GM18502 (cell line): ENCODE measurements at regions not wholly inside any gene's neighbourhood (a gene's known extent, or its start where the extent isn't known, plus 50 kb on each side); places are given as distances from the start of the nearest gene placed in this dataset.

ENCODE experiments used
- ATAC-seq: cut with Tn5 transposase; IDR thresholded peaks from one replicate; pipeline ENCODE4 v1.9.1; 2021; ENCODE audit warnings: mild to moderate bottlenecking; ENCODE audit not compliant: unreplicated experiment, poor library complexity

DNA sequence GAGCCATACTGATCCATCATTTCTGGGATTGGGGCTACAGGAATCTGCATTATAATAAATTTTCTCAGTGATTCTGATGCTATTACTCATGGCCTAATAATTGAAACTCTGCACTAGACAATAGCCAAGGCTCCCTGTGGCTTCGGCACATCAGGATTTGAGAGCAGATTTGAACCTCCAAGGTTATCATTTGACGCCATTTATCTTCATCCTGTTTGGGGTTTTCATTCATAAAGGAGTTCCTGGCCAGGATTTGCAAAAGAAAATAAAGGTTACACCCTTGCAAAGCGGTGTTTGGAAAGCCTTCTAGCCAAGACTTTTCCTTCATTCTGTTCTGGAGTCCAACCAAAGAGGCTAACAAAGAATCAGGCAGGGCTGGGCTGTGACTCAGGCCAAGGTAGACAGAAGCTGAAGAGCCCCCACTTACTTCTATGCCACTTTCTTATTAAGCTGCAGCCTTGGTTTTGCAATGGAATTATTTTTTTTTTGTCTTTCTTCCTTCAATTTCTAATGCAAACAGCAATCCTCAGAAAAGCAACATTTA, 330.1 kb downstream of the DHX35 start:
- no peak for ATAC-seq

DNA sequence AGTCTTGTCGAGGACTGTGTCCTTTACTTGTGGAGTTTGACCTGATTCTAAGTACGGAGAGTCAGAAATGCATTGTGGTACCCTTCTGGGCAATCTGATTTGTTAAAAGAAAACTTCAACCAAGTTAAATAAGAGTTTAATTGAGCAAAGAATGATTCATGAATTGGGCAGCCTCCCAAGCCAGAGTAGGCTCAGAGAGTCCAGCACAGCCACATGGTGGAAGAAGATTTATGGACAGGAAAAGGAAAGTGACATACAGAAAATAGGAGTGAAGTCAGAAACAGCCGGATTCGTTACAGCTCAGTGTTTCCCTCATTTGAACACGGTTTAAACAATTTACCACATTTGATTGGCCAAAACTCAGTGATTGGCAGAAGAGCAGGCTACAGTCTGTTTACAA, 329.2 kb downstream of the DHX35 start:
- ATAC-seq, result no peak

DNA sequence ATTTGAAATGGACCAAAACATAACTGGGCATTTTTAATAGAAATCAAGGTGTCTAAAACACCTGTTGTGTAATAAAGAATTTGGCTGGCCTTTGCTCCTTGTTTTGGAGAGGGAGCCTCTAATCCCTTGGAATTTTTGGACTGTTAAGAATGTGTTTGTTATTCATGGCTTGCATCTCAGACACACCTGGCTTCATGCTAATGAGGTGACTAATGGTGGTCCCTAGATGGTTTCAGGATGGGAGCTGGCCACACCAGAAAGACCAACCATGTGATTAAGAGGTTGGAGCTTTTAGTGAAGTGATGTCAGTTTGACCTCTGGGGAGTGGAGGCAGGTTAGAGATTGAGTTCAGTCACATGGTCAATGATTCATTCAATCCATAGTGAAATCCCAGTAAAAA, 328.4 kb downstream of the DHX35 start:
- ATAC-seq, result no peak

DNA sequence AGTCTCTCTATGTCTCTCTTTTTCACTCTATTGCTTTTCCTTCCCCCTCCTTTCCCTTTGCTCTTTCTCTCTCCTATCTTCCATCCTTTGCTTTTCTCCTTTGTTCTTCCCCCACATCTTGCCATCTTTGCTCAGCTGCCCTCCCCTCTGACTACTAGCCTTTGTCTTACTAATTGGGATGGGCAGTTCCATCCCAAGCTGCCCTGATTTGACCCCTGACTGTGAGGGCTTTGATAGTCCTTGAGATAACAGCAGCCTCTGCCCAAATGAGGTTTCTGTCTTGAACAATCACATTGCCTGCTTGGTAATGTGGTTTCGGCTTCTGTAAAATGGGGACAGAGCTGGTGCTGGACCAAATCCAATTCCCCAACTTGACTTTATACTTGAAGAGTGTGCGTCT, 327.7 kb downstream of the DHX35 start:
- ATAC-seq, result no peak

DNA sequence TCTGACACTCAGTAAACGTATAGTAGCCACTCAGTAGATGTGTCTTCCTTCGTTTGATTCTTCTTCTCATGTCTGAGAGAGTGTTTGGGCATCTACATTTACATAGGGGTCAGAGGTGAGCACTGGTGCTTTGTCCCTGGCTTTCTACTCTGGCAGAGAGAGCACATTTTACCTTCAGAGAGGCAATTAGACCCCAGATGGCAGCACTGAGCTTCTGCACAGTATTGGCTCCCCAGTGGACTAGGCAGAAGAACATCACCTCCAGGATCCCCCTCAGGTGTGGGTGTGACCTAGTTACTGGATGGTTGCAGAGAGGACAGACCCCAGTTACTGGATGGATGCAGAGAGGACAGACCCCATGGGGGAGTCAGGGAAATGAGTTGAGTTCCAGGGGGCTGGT, 327.2 kb downstream of the DHX35 start:
- no peak for ATAC-seq

DNA sequence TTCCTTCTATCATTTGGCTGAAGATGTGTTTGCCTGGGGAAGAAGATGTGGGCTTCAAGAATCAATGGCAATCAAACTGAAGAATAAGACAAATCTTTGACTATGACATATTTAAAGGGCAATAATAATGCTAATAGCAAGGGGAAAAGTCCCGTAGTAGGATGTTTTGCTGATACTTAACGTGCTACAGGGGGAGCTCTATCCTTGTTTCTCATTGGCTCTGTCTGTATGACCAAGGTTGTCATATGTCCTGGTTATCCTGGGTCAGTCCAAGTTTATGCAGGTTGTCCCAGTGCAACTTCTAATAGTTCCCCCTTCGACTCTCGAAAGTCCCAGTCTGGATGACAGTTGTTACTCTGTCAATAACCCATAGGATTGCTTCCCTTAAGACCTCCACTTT, 321.3 kb downstream of the DHX35 start:
- ATAC-seq, result no peak

DNA sequence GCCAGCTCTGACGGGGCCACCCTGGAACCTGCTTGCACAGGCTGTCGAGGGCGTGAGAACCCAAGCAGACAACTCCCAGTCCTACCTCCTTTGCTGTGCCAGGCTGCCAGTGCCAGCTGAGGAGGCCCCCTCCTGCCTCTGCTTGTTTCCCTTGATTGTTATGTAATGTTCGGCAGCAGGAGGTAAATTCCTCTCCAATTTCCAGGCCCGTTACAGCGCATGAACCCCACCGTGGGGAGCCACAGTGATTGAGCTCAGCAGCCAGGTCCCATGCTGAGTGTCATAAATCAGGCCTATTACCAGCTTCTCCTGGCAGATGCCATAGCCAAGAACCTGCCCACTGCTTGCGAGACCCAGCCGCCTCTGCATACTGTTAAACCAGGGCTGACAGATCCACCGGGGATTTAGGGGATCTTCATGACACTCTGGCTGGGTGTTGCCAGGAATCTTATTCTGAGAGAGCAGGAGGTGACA, 320.5 kb downstream of the DHX35 start:
- ATAC-seq, result no peak

DNA sequence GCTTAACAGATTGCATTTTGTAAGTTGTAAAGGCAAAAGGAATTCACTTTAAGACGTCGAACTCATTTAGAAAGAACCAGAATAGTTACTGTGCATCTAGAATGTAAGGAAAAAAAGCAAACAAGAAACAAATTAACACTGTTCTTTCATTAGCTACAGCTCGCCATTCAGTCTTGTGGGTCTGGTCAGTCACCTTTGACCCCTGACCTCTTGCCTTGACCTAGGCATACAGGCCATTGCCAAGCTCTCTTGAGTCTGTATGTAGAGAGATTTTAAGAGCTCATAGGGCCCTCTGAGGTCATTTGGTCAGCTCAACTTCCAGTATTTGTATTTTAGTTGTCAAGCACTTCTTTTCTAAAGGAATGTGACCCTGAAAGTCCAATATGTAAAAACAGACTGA, 318.7 kb downstream of the DHX35 start:
- no peak for ATAC-seq

DNA sequence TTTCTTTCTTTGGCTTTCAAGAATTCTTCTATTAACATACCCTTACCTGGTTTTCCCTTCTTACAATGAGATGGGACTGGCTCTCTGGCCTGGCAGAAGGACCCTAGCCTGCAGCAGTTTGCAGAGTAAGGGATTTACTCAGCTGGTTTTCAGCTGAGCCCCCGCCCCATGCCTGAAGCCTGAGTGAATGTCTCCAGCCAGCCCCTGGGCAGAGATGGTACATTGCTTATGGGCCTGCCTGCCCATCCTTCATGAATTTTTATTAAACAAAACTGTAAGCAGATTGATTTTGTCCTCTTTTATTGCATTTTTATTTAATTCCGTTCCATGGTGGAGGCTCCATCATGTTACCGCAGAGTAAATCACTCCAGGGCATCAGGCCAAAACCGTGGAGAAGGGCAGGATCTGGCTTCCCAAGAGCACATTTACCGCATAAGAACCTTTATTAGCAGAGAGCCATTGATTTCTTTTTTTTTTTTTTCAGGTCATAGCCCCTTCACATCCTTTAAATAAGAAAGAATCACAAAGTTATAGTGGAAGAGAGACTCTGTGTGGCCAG, 316.2 kb downstream of the DHX35 start:
- ATAC-seq, result no peak

DNA sequence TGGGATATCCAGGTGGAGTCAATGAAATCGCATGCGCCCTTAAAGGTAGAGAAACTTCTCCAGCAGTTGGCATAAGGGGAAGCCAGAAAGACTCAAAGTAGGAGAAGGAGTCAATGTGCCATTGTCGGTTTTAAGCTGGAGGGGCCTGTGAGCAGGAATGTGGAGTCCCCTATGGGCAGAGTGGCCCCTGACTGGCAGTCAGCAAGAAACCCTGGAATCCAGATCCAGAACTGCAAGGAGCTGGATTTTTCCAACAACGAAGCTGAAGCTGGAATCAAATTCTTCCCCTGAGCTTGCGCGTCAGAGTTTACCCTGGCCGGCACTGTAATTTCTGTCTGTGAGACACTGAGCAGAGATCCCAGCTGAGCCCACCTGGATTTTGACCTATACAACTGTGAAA, 315.0 kb downstream of the DHX35 start:
- ATAC-seq, result no peak

DNA sequence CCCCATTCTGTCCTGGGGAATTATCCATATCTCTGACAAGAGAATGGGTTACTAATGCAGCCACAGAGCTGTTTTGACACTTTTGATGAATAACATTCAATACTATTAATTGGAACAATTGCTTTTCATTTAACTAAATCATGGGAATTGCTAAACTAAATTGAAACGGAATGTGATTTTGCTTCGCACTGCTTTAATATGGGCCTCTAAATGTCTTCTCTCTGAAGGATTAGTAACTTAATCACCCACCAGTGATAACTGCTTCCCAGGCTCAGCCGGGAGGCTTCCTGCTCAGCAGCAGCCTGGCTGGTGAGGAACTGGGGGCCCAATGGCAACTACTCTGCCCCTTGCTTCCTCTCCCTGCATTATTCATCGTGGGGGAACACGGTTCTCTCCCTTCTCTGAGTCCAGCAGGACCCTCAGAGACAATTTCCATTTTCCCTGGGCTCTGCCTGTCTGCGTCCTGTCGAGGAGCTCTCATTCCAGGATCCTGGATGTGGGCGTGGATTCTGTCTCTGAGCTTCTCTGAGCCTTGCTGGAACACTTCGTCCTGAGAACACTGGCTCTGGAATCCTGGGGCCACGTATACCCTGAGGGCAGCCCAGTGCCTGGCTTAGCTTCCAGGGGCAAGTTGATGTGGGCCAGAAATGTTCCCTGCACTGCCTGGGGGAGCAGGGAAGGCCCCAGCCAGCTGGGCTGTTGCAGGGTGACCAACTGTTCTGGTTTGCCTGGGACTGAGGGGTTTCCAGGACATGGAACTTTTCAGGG, 308.9 kb downstream of the DHX35 start:
- no peak for ATAC-seq

DNA sequence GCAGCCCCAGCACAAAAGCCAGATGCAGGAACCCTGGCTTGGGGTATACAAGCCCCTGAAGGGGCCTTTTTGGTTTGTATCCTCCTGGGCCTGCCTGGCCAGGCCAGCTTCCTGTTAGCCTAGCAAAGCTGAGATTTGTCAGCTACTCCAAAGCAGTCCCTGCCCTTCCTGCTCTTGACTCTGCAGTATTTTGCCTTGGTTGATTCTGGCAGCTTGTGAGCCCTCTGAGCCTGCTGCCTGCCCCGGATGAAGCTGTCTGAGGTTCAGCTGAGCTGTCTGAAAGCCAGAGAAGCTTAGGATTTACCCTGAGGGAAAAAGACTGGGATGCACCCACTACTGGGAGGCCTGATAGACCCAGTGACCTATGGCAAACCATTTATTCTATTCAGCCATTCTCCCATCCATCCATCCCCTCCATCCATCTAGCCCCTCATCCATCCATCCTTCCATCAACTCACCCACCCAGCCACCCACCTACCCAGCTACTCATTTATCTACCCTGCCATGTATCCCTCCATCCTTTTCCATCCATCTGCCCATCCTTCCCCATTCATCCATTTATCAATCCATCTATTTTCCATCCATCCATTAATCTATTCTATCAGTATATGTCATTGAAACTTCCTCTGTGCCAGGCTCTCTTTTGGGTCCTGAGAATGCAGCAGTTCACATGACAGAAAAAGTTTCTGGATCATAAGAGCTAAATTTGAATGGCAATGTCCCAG, 307.5 kb downstream of the DHX35 start:
- no peak for ATAC-seq

DNA sequence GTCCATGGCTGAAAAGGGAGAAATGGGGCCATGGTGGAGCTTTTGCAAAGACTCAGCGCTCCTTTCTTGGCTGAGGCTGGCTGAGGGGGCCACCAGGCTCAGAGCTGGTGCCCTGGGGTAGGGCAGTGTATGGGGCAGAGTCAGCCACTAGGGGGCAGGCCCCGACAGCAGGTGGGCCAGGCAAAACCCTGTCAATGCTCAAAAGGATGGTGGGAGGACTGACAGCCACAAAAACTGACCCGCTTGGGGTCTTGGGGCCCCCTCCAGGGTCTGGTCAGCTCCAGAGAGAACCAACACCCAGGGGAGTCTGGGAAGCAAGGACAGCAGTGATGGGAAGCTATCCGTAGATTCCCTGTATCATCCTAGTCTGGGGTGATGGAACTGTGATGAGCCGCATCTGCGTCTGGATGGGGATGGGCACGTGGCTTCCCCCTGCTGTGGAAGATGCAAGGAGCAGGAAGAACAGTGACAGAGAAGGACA, 306.9 kb downstream of the DHX35 start:
- ATAC-seq, result peak; percentile 67

DNA sequence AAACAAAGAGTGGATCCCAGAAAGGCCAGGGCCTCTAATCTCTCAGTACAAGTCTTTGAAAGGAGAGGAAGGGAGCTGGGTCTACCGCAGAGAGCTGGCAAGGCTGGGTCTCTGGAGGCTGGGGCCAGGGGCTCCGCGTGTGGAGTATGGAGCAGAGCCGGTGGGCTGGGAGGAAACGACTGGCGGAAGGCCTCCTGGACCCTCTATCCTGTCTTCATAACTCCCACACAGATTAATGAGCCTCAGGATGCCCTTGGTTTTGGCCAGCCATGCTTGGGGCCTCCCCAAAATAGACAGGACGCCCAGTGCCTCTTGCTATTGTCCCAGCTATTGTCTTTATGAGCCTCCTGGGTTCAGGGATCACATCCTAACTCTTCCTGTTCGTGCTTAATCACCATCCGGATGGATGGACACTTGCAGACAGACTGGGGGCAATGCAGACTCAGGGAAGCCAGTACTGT, 306.4 kb downstream of the DHX35 start:
- no peak for ATAC-seq

DNA sequence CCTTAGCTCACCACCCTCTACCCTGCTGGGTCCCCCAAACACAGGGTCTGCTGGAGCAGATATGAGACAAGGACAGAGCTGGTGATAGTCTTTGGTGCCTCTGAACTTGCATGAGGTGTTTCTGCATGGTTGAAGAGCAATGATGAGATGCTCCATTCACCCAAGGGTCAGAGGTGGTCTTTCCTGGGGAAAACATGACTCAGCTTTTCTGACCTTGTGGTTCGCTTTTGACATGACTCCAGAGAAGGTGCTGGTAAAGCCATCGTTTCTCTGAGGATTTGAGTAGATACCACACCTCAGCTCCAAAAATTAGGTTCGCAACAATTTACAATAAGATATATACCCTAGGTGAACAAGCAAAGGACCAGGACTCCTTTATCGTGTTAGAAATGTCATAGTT, 304.8 kb downstream of the DHX35 start:
- ATAC-seq, result no peak

DNA sequence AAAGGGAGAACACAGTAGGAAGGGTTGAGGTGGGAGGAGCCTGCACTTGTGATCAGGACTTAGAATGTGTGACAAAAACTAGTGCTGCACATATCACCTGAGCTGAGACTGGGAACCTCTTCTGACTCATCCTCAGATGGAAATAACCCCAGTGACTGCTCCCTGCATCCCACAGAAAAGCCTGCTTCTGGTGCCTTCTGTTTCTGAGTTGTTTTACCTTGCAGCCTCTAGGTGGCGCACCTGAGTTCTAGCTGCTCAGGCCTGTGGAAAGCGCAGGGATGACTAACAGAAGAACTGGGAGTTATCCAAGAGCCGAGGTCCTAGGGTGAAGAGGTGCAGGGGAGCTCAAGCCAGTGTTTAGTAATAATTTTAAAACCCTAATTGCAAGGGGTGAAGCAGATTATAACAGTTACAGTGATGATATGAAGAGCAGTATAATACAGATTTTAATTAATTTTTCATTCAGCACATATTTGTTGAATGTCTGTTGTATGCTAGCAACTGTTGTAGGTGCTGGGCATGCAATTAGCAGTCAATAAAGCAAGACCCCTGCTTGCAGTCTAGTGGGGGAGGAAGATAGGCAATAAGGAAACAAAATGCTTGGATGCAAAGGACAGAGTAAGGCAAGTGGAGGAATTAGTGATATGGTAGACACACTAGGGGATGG, 302.5 kb downstream of the DHX35 start:
- no peak for ATAC-seq

DNA sequence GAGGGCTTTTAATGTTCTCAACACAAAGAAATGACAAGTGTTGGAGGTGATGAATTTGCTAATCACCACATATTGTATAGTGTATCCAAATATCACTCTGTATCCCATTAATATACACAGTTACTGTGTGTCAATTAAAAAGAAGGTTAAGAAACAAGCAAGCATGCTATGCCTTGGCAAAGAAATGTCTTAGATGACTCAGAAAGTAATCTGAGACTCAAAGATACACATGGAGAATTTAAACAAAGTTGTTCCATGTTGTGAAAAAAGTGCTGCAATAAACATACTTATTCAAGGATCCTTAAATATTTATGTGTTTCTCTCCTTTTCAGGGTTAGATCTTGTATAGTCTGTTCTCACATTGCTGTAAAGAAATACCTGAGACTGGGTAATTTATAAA, 300.9 kb downstream of the DHX35 start:
- ATAC-seq, result no peak

DNA sequence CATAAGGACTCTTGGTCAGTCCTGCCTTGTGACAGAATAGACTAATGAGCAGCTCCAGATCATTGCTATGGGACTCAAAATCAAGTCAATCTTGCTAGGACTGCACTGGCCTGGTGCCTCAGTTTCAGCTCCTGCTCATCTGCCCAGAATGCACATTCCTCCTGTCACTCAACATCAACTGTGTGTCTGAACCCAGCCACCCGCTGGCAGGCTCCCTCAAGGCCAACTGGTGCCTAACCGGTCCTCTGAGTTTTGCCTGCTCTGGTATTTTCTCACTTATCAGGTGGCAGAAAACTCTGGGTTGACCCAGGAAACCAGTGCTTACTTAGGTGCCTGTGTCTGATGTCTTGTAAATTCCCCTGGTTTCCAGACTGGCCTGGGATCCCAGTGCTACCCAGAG, 297.7 kb downstream of the DHX35 start:
- no peak for ATAC-seq

DNA sequence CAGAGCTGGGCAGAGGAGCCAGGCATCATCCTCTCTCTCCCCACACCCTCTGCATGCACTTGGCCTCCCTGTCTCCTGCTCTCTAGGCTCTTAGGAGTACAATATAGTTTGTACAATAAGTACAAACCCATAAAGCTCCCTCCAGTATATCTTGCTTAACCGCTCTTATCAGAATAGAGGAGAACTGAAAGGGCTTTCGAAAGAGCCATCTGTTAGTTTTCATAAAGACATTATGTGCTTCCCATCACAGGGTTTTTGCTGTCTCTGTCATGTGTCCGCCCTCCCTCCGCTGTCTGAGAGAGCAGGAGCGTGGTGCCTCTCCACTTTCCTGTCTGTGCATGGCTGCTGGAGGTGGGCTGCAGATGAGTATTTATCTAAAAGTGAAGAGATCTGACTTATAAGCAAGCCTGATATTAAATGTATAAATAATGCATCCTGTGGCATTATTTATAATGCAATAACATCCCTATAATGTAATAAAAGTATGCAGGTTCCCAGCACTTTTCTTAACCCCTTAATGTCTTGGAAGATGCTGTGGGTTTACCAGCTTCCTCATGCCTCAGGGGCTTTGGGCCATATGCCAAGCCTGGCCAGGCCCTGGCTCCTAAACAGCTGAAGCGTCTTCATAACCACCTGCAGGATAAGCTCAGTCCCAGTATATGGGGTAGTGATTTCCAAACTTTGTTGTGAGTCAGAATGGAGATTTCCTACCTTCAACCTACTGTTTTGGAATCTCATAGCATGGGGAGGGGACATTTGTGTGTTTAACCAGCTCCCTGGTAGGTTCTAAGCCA, 297.1 kb downstream of the DHX35 start:
- no peak for ATAC-seq

DNA sequence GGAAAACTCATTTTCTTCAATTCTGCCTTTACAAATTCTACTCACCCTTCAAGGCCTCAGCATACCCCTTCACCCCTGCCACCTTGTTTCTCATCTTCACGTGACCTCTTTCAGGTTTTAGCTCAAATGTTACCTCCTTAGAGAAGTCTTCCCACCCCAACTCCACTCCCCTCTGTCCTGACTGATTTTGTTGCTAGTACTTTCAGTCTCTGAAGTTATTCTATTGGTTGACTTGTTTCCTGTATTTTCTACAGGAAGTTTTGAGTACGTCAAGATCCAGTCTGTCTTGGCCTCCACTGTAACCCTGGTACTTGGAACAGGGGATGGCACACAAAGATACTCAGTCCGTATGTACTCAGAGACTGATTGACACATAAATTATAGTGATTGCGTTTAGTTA, 296.1 kb downstream of the DHX35 start:
- ATAC-seq, result no peak
